WTC11 (cell line): ENCODE measurements at regions not wholly inside any gene's neighbourhood (a gene's known extent, or its start where the extent isn't known, plus 50 kb on each side); places are given as distances from the start of the nearest gene placed in this dataset.

Source experiments
- CTCF ChIP-seq: fragments of 200-600 bp; IDR thresholded peaks from 2 replicates; pipeline ENCODE4 v1.8.0; 2022; ENCODE audit warnings: antibody characterized with exemption
- ETV6 ChIP-seq: sonication (generic); formaldehyde crosslinking; IDR thresholded peaks from 2 replicates; pipeline ENCODE4 v1.8.1; 2022; ENCODE audit warnings: mild to moderate bottlenecking, missing genetic modification reagents
- FOXJ3 ChIP-seq: sonication (generic); formaldehyde crosslinking; IDR thresholded peaks from 2 replicates; pipeline ENCODE4 v1.9.0; 2021; ENCODE audit warnings: missing genetic modification reagents, mild to moderate bottlenecking, borderline replicate concordance
- MAX ChIP-seq: sonication (generic); formaldehyde crosslinking; IDR thresholded peaks from 2 replicates; pipeline ENCODE4 v1.8.0; 2022; ENCODE audit warnings: mild to moderate bottlenecking, missing genetic modification reagents
- ZNF138 ChIP-seq: sonication (generic); formaldehyde crosslinking; conservative IDR thresholded peaks from 2 replicates; pipeline ENCODE4 v1.8.1; 2022; ENCODE audit warnings: mild to moderate bottlenecking, moderate library complexity, missing genetic modification reagents

- TF ChIP-seq ETV6 (CRISPR knock-in tag) (no peak), CTCF (peak; percentile 85), FOXJ3 (CRISPR knock-in tag) (no peak), MAX (no peak), ZNF138 (CRISPR knock-in tag) (no peak)
Observed at GRCh38 chr10:25875556-25876165, 58.4 kb upstream of the MYO3A start.
